HCT116 (cell line): ENCODE measurements at regions not wholly inside any gene's neighbourhood (a gene's known extent, or its start where the extent isn't known, plus 50 kb on each side); places are given as distances from the start of the nearest gene placed in this dataset.

ENCODE experiments used
- ATAC-seq: fragments of 200-7000 bp; cut with Tn5 transposase; 2 replicates; pipeline ENCODE4 v1.9.1; 2020; ENCODE audit warnings: mild to moderate bottlenecking, moderate library complexity
- BruUV-seq: library from RNA; stranded (reverse); fragments of 400-500 nt; replicated peaks from 2 replicates; lab custom pipeline; 2021; lab: Mats Ljungman, UMichigan
- CTCF ChIA-PET: fragments of 300-600 bp; sonication (Branson Sonifier 250); formaldehyde crosslinking; loops from one replicate; lab custom pipeline; 2021; ENCODE audit warnings: antibody characterized with exemption; lab: Charles Lee
- POLR2A ChIA-PET: fragments of 300-600, 350-600 bp; sonication (Branson Sonifier 250); formaldehyde crosslinking; loops from one replicate; lab custom pipeline; 2021; ENCODE audit warnings: antibody characterized with exemption; lab: Charles Lee
- RAD21 ChIA-PET, 2 experiments: fragments of 300-600 bp; sonication (Branson Sonifier 250); formaldehyde crosslinking; loops; one replicate each; lab custom pipeline; 2023; ENCODE audit warnings: low total read pairs in 2 of 2; ENCODE audit not compliant: uncharacterized antibody in 2 of 2, unreplicated experiment in 2 of 2, low non-redundant PET in 1 of 2; lab: Charles Lee
- DNase-seq: peaks from one replicate; pipeline ENCODE4 v3.0.0-alpha.2; 2010; ENCODE audit warnings: low read depth, low spot score
- H2AFZ ChIP-seq: fragments of 200-600 bp; shearing (Covaris generic), sonication (generic); 2 replicates; pipeline ENCODE4 v1.6.1; 2017; ENCODE audit warnings: low read depth, mixed run types, mixed read lengths, antibody characterized with exemption, low read length; ENCODE audit not compliant: poor library complexity, severe bottlenecking
- H3K27ac ChIP-seq: 2 replicates; pipeline ENCODE4 v1.5.1; 2012; ENCODE audit warnings: low read depth, low read length
- H3K27me3 ChIP-seq: fragments of 200-600 bp; sonication (generic); 2 replicates; pipeline ENCODE4 v1.6.1; 2016; ENCODE audit warnings: mixed run types, low read length, mixed read lengths; ENCODE audit not compliant: insufficient read depth
- H3K36me3 ChIP-seq, 2 experiments: fragments of 200-500 bp in 1 of 2; fragments of 200-600 bp in 1 of 2; sonication (Bioruptor generic) in 1 of 2; sonication (generic) in 1 of 2; 2 replicates each; pipeline versions ENCODE4 v1.5.1 to v1.6.1; 2014 to 2016; ENCODE audit warnings: low read length in 2 of 2, inconsistent platforms in 1 of 2, mixed read lengths in 1 of 2, mixed run types in 1 of 2; ENCODE audit not compliant: insufficient read depth in 2 of 2, control insufficient read depth in 1 of 2
- H3K4me1 ChIP-seq, 2 experiments: fragments of 200-600 bp in 1 of 2; sonication (generic) in 1 of 2; 2 replicates each; pipeline versions ENCODE4 v1.5.1 to v1.6.1; 2012 to 2017; ENCODE audit warnings: low read length in 2 of 2, inconsistent platforms in 1 of 2, mild to moderate bottlenecking in 1 of 2, mixed read lengths in 1 of 2, mixed run types in 1 of 2, moderate library complexity in 1 of 2; ENCODE audit not compliant: insufficient read depth in 2 of 2, control insufficient read depth in 1 of 2
- H3K4me2 ChIP-seq: fragments of 200-600 bp; sonication (generic); 2 replicates; pipeline ENCODE4 v1.6.1; 2017; ENCODE audit warnings: mixed run types, low read length, mixed read lengths
- H3K4me3 ChIP-seq, 2 experiments: fragments of 200-600 bp in 1 of 2; sonication (generic) in 1 of 2; replicated peaks in 1 of 2; 2 replicates each; pipeline ENCODE4 v1.5.1; 2011 to 2016; ENCODE audit warnings: low read length in 2 of 2, control low read depth in 1 of 2, low read depth in 1 of 2, mild to moderate bottlenecking in 1 of 2, mixed read lengths in 1 of 2, mixed run types in 1 of 2
- H3K79me2 ChIP-seq: fragments of 200-600 bp; sonication (generic); 2 replicates; pipeline ENCODE4 v1.6.1; 2017; ENCODE audit warnings: mild to moderate bottlenecking, mixed run types, low read length, moderate library complexity, mixed read lengths; ENCODE audit not compliant: insufficient read depth
- H3K9ac ChIP-seq: fragments of 200-600 bp; sonication (generic); 2 replicates; pipeline ENCODE4 v1.6.1; 2016; ENCODE audit warnings: low read length, mixed read lengths
- H3K9me2 ChIP-seq: fragments of 200-600 bp; sonication (generic), shearing (Covaris generic); 2 replicates; pipeline ENCODE4 v1.6.1; 2017; ENCODE audit warnings: mixed run types, mild to moderate bottlenecking, moderate library complexity; ENCODE audit not compliant: insufficient read depth
- H3K9me3 ChIP-seq, 2 experiments: fragments of 200-500 bp in 1 of 2; fragments of 200-600 bp in 1 of 2; sonication (Bioruptor generic) in 1 of 2; sonication (generic) in 1 of 2; 2 replicates each; pipeline ENCODE4 v1.6.1; 2014 to 2017; ENCODE audit warnings: low read length in 2 of 2, mixed read lengths in 2 of 2, inconsistent platforms in 1 of 2, low read depth in 1 of 2, mild to moderate bottlenecking in 1 of 2, mixed run types in 1 of 2, moderate library complexity in 1 of 2; ENCODE audit not compliant: control insufficient read depth in 1 of 2, insufficient read depth in 1 of 2
- H4K20me1 ChIP-seq: fragments of 200-600 bp; sonication (generic), shearing (Covaris generic); 2 replicates; pipeline ENCODE4 v1.6.1; 2017; ENCODE audit warnings: mixed run types, mild to moderate bottlenecking, moderate library complexity; ENCODE audit not compliant: insufficient read depth
- CTCF ChIP-seq, 3 experiments: fragments of 200-600 bp in 1 of 3; sonication (generic) in 1 of 3; IDR thresholded peaks in 2 of 3; conservative IDR thresholded peaks in 1 of 3; 2 replicates each; pipeline ENCODE4 v1.5.1; 2012 to 2017; ENCODE audit warnings: low read depth in 2 of 3, low read length in 2 of 3, antibody characterized with exemption in 1 of 3, borderline replicate concordance in 1 of 3, control low read depth in 1 of 3, mild to moderate bottlenecking in 1 of 3, mixed read lengths in 1 of 3, mixed run types in 1 of 3, moderate library complexity in 1 of 3; ENCODE audit not compliant: insufficient read depth in 1 of 3
- EZH2 ChIP-seq: fragments of 200-600 bp; sonication (generic); IDR thresholded peaks from 2 replicates; pipeline ENCODE4 v1.6.1; 2017; ENCODE audit warnings: antibody characterized with exemption, mixed run types
- JUND ChIP-seq: IDR thresholded peaks from 2 replicates; pipeline ENCODE4 v1.6.1; 2012
- SP1 ChIP-seq: IDR thresholded peaks from 2 replicates; pipeline ENCODE4 v1.6.1; 2012; ENCODE audit warnings: low read depth
- SRF ChIP-seq: IDR thresholded peaks from 2 replicates; pipeline ENCODE4 v1.6.1; 2012; ENCODE audit warnings: low read depth
- YY1 ChIP-seq: IDR thresholded peaks from 2 replicates; pipeline ENCODE4 v1.6.1; 2011; ENCODE audit warnings: low read length, low read depth, moderate library complexity, mild to moderate bottlenecking; ENCODE audit not compliant: insufficient replicate concordance; ENCODE audit errors: extremely low read depth
- ZBTB33 ChIP-seq: IDR thresholded peaks from 2 replicates; pipeline ENCODE4 v1.6.1; 2011; ENCODE audit warnings: mild to moderate bottlenecking, low read length, moderate library complexity; ENCODE audit not compliant: insufficient replicate concordance; ENCODE audit errors: extremely low read depth
- ZNF274 ChIP-seq: fragments of 200-500 bp; sonication (Bioruptor generic); IDR thresholded peaks from 2 replicates; pipeline ENCODE4 v1.6.1; 2014; ENCODE audit warnings: mild to moderate bottlenecking, low read depth, low read length, inconsistent platforms
- intact Hi-C: fragments of 100-400 bp; cut with micrococcal nuclease; formaldehyde crosslinking; loops from 2 replicates; pipeline ENCODE4 v1.10.0; 2022
- TF ChIP-seq, protein P1 (sequence below): IDR thresholded peaks from 2 replicates; pipeline ENCODE4 v1.6.1; 2012

DNA sequence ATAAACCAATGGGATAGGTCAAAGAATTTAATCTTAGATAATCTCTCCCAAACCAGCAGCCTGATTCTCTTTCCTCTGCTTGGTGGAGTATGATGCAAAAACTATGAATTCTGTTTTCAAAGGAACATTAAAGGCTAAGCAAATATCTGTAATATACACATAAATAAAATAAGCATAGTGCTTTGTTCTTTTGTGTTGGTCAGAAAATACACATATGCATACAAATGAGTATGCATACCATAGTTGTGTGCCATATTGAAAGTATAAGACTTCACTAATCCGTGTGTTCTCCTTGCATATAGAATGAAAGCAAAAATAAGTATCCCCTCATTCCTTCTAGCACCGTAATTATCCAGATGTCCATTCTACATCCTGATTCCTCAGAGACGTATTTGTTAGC is 1949.7 kb upstream of the CELF4 start:
- H3K9ac ChIP-seq, result no peak overlapping the region
- no peak overlapping the region for H3K4me3 ChIP-seq
- H3K4me1 ChIP-seq, result peaks cover 5 to 10% of the 10 kb centered on the region in 2 experiments
- no peaks in the 10 kb centered on the region for H3K36me3 ChIP-seq
- H4K20me1 ChIP-seq, result no peaks in the 10 kb centered on the region
- TF ChIP-seq SRF, result no peak
- TF ChIP-seq YY1, result no peak
- TF ChIP-seq CTCF (IDR thresholded peaks at IDR 0.05 in 2 of 3, conservative IDR thresholded peaks at IDR 0.05 in 1 of 3; ENCODE audit: borderline replicate concordance in 1 of 3, insufficient read depth in 1 of 3, low read depth in 2 of 3, low read length in 2 of 3), result no peak
- TF ChIP-seq, protein P1, sequence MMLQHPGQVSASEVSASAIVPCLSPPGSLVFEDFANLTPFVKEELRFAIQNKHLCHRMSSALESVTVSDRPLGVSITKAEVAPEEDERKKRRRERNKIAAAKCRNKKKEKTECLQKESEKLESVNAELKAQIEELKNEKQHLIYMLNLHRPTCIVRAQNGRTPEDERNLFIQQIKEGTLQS, result no peak
- TF ChIP-seq ZNF274, result no peak
- TF ChIP-seq JUND, result no peak
- no peak for TF ChIP-seq EZH2
- TF ChIP-seq SP1, result no peak
- no peak for TF ChIP-seq ZBTB33
- H3K79me2 ChIP-seq, result no peaks in the 10 kb centered on the region
- H3K9me3 ChIP-seq, result no peaks in the 10 kb centered on the region
- ChIA-PET CTCF (no interaction called here), RAD21 (no interaction called here), POLR2A (no interaction called here)
- no peaks in the 10 kb centered on the region for H3K9me2 ChIP-seq
- H3K27me3 ChIP-seq, result no peaks in the 10 kb centered on the region
- no TSS peak for BruUV-seq
- H2AFZ ChIP-seq, result no peak overlapping the region
- no peak for ATAC-seq
- no peak overlapping the region for H3K27ac ChIP-seq
- DNase-seq, result no peak
- H3K4me2 ChIP-seq, result no peak overlapping the region
- intact Hi-C loops, result no loop called here
